ENCODE measurements at regions not wholly inside any gene's neighbourhood (a gene's known extent, or its start where the extent isn't known, plus 50 kb on each side); places are given as distances from the start of the nearest gene placed in this dataset.

GRCh38 chr12:87141091-87141490 lies 884.9 kb upstream of the MGAT4C start:
- no peak for DNase-seq

- DNase-seq = peak; percentile 43
Observed at GRCh38 chr12:87140262-87140661, 884.1 kb upstream of the MGAT4C start.

GRCh38 chr12:87137220-87137619 lies 881.0 kb upstream of the MGAT4C start:
- no peak for DNase-seq

GRCh38 chr12:87136330-87136976 lies 880.3 kb upstream of the MGAT4C start:
- DNase-seq = peak; percentile 53

GRCh38 chr12:87127272-87127671 lies 871.1 kb upstream of the MGAT4C start:
- DNase-seq = peak; percentile 61

GRCh38 chr12:87121896-87122295 lies 865.7 kb upstream of the MGAT4C start:
- no peak for DNase-seq

GRCh38 chr12:87120440-87120839 lies 864.2 kb upstream of the MGAT4C start:
- no peak for DNase-seq

- DNase-seq = no peak
Observed at GRCh38 chr12:87119713-87120112, 863.5 kb upstream of the MGAT4C start.

- DNase-seq = no peak
Observed at GRCh38 chr12:87117526-87117925, 861.3 kb upstream of the MGAT4C start.

- DNase-seq = no peak
Observed at GRCh38 chr12:87116780-87117179, 860.6 kb upstream of the MGAT4C start.

GRCh38 chr12:87112571-87113345 lies 856.6 kb upstream of the MGAT4C start:
- no peak for DNase-seq

- no peak for DNase-seq
Observed at GRCh38 chr12:87107766-87108165, 851.6 kb upstream of the MGAT4C start.

- DNase-seq = no peak
Observed at GRCh38 chr12:87107270-87107669, 851.1 kb upstream of the MGAT4C start.

GRCh38 chr12:87096082-87096585 lies 839.9 kb upstream of the MGAT4C start:
- DNase-seq = no peak

- peak; percentile 59 for DNase-seq
Observed at GRCh38 chr12:87094356-87094755, 838.2 kb upstream of the MGAT4C start.

- DNase-seq = no peak
Observed at GRCh38 chr12:87092421-87092820, 836.2 kb upstream of the MGAT4C start.

- peak; percentile 15 for DNase-seq
Observed at GRCh38 chr12:87086118-87086891, 830.1 kb upstream of the MGAT4C start.

GRCh38 chr12:87085286-87085685 lies 829.1 kb upstream of the MGAT4C start:
- no peak for DNase-seq

GRCh38 chr12:87082756-87083155 lies 826.6 kb upstream of the MGAT4C start:
- peak; percentile 5 for DNase-seq

GRCh38 chr12:87074781-87075180 lies 818.6 kb upstream of the MGAT4C start:
- peak; percentile 8 for DNase-seq

- no peak for DNase-seq
Observed at GRCh38 chr12:87066326-87066725, 810.1 kb upstream of the MGAT4C start.

- no peak for DNase-seq
Observed at GRCh38 chr12:87059231-87059630, 803.0 kb upstream of the MGAT4C start.

- DNase-seq = peak; percentile 11
Observed at GRCh38 chr12:87054226-87054625, 798.0 kb upstream of the MGAT4C start.

- no peak for DNase-seq
Observed at GRCh38 chr12:87051621-87052020, 795.4 kb upstream of the MGAT4C start.

Measured in fibroblast of skin of right quadriceps (primary cell).